HG03039 (cell line): ENCODE measurements at regions not wholly inside any gene's neighbourhood (a gene's known extent, or its start where the extent isn't known, plus 50 kb on each side); places are given as distances from the start of the nearest gene placed in this dataset.

ENCODE experiments used
- ATAC-seq: cut with Tn5 transposase; IDR thresholded peaks from one replicate; pipeline ENCODE4 v1.9.1; 2021; ENCODE audit warnings: mild to moderate bottlenecking, moderate library complexity; ENCODE audit not compliant: unreplicated experiment

GRCh38 chr4:22220965-22221364, 272.4 kb upstream of the KCNIP4 start:
- ATAC-seq, result no peak

DNA sequence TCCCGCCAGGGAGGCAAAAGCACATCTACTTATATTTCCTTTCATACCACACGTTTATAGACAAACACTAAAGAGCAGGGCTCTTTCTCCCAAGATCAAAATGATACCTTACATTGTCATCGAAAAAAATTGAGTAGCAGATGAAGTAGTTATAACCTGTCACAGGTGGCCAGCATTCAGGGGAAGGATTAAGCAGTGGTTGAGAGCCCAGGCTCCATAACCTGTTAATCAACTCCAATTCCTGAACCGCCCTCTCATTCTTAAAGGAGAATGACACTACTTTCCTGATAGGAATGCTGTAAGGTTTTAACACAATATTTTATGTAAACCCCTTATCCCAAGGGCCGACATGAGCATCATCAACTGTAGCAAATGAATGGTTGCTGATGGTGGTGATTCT, 268.9 kb upstream of the KCNIP4 start:
- no peak for ATAC-seq

- no peak for ATAC-seq
These were observed 267.7 kb upstream of the KCNIP4 start for GRCh38 chr4:22216278-22216677.

DNA sequence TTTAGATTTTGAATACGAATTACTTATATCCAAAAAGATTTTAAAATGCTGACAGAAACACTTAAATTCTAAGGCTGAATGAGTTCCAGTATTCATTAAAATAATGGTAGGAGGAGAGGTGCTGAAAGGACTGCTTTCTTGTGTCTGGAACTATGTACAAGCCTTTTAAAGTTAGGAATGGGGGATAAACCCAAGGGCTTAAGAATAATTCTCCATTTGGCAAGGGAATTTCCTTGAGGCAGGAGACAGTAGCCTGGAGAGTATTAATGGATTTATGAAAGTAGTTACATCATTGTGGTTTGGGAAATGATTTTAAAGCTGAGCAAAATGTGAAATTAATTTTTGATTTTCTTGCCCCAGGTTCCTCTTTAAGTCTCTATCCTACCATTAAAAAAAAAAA, 266.5 kb upstream of the KCNIP4 start:
- ATAC-seq, result no peak

- no peak for ATAC-seq
These were observed 255.1 kb upstream of the KCNIP4 start for GRCh38 chr4:22203711-22204011.

DNA sequence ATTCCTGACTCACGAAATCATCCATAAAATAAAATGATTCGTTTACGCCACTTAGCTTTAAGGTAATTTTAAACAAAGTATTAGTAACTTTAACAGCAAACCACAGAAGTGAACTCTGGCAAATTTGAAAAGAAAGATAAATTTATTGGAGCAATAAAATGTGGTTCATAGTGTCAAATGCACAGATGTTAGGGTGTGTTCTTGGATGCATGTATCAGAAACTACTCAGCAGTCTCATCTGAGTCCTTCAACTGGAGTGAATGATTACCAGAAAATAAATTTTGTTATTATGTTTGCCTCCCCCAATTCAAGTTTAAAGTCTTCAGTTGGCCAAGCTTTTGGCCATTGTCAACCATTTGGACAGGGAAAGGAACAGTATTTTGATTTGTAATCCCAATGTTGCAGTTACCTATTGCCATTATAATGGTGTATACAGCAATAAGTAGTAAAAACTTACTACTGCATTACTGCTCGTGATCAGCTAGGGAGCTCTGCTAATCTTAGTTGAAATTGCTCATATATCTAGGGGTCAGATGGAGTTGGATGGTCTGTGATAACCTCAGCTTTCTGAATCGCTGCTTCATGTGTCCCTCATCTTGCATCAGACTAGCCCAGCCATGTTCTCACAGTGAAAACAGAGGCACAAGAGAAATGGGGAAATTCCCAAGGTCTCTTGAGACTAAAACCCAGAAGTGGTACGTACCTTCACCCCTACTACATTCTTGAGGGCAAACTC, 254.6 kb upstream of the KCNIP4 start:
- ATAC-seq, result no peak

- no peak for ATAC-seq
These were observed 253.8 kb upstream of the KCNIP4 start for GRCh38 chr4:22202246-22202974.

- ATAC-seq, result no peak
These were observed 252.7 kb upstream of the KCNIP4 start for GRCh38 chr4:22201256-22201655.

GRCh38 chr4:22196551-22196950, 248.0 kb upstream of the KCNIP4 start:
- no peak for ATAC-seq

DNA sequence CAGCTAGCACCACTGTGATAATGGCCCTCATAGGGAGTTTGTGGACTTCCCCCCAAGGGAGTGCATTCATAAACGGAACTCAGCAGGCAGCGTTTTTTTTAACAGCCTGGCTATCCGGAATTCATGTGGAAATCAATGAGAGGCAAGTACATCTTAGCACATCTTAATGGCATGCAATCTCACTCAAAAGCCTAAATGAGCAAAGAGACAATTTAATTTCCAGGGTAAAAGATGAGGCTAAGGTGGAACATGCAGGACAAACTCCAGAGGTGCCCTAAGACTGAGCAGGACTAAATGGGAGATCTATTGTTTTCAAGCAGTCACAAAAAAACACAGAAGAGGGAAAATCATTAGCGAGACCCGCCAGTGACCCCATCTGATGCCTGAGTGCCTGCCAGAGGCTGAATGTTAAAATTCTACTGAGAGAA, 243.5 kb upstream of the KCNIP4 start:
- no peak for ATAC-seq

- no peak for ATAC-seq
These were observed 243.0 kb upstream of the KCNIP4 start for GRCh38 chr4:22191565-22191964.

DNA sequence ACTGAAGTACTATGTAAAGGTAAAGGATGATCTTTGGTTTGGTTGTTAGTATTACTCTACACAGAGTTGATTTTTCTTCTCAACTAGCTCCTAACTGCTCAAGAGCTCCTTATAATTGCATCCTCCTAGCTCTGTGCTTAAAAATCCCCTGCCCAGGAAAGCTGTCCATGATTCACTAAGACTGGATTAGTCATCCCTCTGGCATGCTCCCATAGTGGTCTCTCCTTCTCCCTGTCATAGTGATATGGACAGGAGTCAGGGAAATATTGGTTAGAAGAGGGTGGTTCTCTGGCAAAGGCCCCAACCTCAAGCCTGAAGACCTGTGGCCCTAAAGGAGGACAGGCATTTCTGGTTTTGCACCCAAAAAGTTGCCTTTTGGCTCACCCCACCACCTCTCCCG, 242.3 kb upstream of the KCNIP4 start:
- no peak for ATAC-seq

DNA sequence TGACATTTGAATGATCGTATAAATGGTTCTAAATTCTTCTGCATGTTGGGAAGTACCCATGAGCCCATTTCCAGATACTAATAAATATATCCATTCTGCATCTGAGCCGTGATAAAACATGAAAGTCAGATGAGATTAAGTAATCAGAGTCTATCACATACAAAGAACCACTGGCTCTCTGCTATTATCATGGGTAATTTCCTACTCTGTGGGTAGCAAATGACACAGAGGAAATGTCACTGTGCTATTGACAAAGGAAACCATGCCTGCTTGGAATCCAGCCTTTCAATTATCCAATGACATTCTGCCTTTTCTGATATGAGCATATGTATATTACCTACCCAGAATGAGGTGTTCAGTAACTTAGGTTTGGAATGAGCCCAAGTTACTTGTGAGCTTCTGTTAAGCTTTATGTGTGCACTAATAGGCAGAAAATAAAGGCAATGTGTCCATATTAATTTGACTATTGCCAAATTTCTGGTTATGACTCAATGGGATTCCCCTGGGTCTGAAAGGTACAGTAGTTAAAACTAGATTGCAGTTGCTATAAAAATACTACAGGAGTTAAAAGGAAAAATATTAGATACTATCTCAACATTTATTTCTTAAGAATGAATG, 238.7 kb upstream of the KCNIP4 start:
- no peak for ATAC-seq

- ATAC-seq, result no peak
These were observed 233.2 kb upstream of the KCNIP4 start for GRCh38 chr4:22181736-22182135.

- no peak for ATAC-seq
These were observed 230.7 kb upstream of the KCNIP4 start for GRCh38 chr4:22179124-22179874.

- ATAC-seq, result no peak
These were observed 226.1 kb upstream of the KCNIP4 start for GRCh38 chr4:22174640-22175039.

- no peak for ATAC-seq
These were observed 221.8 kb upstream of the KCNIP4 start for GRCh38 chr4:22170353-22170752.

DNA sequence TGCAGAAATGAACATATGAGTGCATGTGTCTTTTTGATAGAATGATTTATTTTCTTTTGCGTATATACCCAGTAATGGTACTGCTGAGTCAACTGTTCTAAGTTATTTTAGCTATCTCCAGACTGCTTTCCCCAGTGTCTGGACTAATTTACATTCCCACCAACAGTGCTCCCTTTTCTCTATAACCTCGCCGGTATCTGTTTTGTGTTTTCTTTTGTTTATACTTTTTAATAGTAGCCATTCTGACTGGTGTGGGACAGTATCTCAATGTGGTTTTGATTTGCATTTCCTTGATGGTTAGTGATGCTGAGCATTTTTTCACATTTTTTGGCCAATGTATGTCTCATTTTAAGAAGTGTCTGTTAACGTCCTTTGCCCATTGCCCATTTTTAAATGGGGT, 218.6 kb upstream of the KCNIP4 start:
- no peak for ATAC-seq

- no peak for ATAC-seq
These were observed 213.9 kb upstream of the KCNIP4 start for GRCh38 chr4:22162454-22162853.

DNA sequence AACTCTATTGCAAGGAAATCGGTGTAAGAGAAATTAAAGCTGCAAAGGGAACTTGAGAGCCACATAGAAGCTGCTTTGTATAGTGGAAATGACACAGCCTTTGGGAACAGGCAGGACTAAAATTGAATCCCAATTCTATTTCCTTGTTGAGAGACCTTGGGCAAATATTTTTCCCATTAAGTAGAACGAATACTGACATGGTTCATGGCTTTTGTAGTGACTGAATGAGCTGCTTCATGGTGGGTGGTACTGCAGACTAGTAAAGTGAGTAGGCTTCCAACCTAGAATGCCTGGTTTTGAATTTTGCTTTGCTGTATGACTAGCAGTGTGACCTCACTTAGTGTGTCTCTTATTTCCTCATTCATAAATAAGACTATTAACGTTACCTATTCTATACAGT, 182.2 kb upstream of the KCNIP4 start:
- no peak for ATAC-seq

- ATAC-seq, result no peak
These were observed 181.0 kb upstream of the KCNIP4 start for GRCh38 chr4:22129454-22130029.
